ENCODE measurements at regions not wholly inside any gene's neighbourhood (a gene's known extent, or its start where the extent isn't known, plus 50 kb on each side); places are given as distances from the start of the nearest gene placed in this dataset.

DNA sequence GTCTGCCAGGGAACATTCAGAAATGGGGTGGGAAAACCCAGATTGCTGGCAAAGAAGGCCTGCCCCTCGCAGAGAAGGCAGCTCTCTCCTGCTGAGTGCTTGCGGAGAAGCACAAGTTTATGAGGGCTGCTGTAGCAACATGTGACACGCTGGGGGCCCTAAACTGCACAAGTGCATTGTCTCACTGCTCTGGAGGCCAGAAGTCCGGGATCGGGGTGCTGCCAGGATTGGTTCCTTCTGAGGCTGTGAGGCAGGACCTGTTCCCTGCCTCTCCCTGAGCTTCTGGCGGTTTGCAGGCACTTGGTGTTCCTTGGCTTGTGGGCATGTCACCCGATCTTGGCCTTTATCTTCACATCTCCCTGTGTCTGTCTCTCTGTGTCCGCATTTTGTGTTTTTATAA lies 75.6 kb upstream of the NEURL1B start (continued):
- TF ChIP-seq, protein P1, sequence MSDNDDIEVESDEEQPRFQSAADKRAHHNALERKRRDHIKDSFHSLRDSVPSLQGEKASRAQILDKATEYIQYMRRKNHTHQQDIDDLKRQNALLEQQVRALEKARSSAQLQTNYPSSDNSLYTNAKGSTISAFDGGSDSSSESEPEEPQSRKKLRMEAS (IDR thresholded peaks at IDR 0.05) = no peak

Data from H1 (cell line).